ENCODE measurements at regions not wholly inside any gene's neighbourhood (a gene's known extent, or its start where the extent isn't known, plus 50 kb on each side); places are given as distances from the start of the nearest gene placed in this dataset.

DNA sequence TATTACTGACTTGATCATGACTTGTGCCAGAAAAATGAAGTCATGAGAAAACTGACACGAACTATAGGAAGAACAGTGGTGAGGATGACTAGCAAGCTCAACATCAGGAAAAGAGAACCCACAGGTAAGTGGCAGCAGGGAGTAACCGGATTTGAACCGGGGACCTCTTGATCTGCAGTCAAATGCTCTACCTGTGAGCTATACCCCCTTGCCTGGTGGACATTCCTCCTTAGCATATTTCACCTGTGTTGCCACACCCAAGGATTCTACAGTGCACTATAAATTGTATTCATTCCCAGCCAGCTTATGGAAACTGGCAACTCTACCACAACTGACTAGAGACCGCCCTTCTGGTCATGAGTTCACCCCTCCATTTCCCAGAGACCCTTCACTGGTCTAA is 97.5 kb upstream of the ZNF746 start:
- no peak for DNase-seq
- H3K27ac Mint-ChIP-seq, result no peak overlapping the region
- no peaks in the 10 kb centered on the region for H3K9me3 Mint-ChIP-seq
- H3K4me3 Mint-ChIP-seq, result no peak overlapping the region
- H3K4me1 Mint-ChIP-seq, result peaks cover 15% of the 10 kb centered on the region
- H3K27me3 Mint-ChIP-seq, result no peaks in the 10 kb centered on the region
- ChIA-PET POLR2A (no interaction called here), CTCF (no interaction called here)
- no peak for TF ChIP-seq CTCF (IDR thresholded peaks at IDR 0.05)
- peaks cover 67% of the 10 kb centered on the region for H3K36me3 Mint-ChIP-seq (ENCODE audit: low read depth)
- intact Hi-C loops (cut with micrococcal nuclease), result loop anchor here (5.0 kb wide), 1 partner anchor 98 kb away; the partner anchor contains the start of gene ZNF746
- no peak for ATAC-seq (ENCODE audit: low read depth)

DNA sequence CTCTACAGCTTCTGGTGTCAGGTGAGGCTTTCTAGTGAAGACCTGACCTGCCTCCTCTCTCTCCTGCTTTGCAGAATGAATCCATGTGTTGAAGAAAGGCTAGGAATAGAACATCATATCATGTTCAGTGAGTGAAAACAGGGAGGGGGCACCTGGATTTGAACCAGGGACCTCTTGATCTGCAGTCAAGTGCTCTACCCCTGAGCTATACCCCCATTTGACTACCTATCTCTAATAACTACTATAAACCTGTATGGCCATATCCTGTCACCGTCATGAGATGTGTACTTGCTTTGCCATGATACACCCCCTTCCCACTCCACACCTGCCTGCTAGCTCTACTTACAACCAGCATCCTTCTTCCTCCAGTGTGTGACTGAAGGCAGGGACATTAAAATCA is 91.3 kb upstream of the ZNF746 start:
- intact Hi-C loops (cut with micrococcal nuclease), result no loop called here
- no peak overlapping the region for H3K4me3 Mint-ChIP-seq
- ChIA-PET POLR2A (interaction anchor here (0.7 kb wide), 1 partner anchor 1104 kb away, joined by 3 read pairs; no protein-coding TSS in a partner anchor), CTCF (no interaction called here)
- no peak overlapping the region for H3K27ac Mint-ChIP-seq
- ATAC-seq (ENCODE audit: low read depth), result no peak
- H3K36me3 Mint-ChIP-seq (ENCODE audit: low read depth), result peaks cover 81% of the 10 kb centered on the region
- no peaks in the 10 kb centered on the region for H3K4me1 Mint-ChIP-seq
- no peak for TF ChIP-seq CTCF (IDR thresholded peaks at IDR 0.05)
- no peak for DNase-seq
- no peaks in the 10 kb centered on the region for H3K27me3 Mint-ChIP-seq
- H3K9me3 Mint-ChIP-seq, result peaks cover under 1% of the 10 kb centered on the region

DNA sequence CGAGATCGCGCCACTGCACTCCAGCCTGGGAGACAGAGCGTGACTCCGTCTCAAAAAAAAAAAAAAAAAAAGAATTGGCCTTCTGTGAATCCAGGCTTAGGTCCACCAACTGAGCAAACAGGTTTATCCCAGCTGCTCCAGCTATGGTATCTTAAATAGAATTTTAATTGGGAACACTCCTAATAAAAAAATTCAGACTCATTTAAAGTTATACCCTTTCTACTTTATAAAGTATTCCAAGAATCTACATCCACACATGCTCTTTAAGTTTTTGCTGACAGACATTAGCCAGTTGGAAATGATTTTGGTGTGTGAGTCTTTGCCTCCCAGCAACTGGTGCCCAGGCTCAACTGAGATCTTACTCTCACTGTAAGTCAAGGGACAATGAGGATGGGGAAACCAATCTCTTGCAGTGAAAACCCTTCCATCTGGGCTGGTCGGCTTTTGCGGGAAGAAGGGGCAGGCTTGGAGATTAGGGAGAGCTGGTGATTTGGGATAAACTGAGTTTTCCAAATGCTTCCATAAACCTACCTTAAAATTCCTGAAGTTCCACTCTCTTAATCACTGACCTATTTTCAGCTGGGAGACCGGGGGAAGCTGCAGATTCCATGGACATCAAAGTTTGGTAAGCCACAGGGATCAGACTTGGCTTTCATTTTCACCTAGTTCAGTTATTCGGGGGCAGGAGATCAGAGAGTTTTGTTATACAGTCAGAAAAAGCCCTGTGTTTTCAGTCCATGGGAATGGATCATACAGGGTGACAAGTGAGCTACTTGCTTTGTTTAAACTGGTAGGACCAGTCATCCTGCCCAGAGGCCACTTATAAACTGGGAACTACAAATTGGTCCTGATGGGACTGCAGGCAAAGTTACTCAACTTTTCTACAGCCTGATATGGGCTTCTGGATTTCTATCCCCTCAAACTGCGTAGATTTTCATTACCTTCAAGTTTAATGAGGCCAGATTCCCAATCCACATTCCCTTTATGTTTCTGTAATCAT is 89.3 kb upstream of the ZNF746 start:
- Mint-ChIP-seq H3K4me3 (no peak overlapping the region), H3K27ac (no peak overlapping the region), H3K4me1 (peaks cover 9% of the 10 kb centered on the region), H3K9me3 (peaks cover 2% of the 10 kb centered on the region), H3K36me3 (ENCODE audit: low read depth) (peaks cover 83% of the 10 kb centered on the region), H3K27me3 (no peaks in the 10 kb centered on the region)
- POLR2A ChIA-PET, result no interaction called here
- CTCF ChIA-PET, result no interaction called here
- DNase-seq, result no peak
- intact Hi-C loops (cut with micrococcal nuclease), result no loop called here
- no peak for ATAC-seq (ENCODE audit: low read depth)
- no peak for TF ChIP-seq CTCF (IDR thresholded peaks at IDR 0.05)

- H3K36me3 Mint-ChIP-seq (ENCODE audit: low read depth), result peaks cover 81% of the 10 kb centered on the region
- ChIA-PET POLR2A (no interaction called here), CTCF (no interaction called here)
- H3K27ac Mint-ChIP-seq, result no peak overlapping the region
- H3K4me1 Mint-ChIP-seq, result peaks cover 9% of the 10 kb centered on the region
- intact Hi-C loops (cut with micrococcal nuclease), result no loop called here
- DNase-seq, result no peak
- H3K4me3 Mint-ChIP-seq, result no peak overlapping the region
- no peaks in the 10 kb centered on the region for H3K27me3 Mint-ChIP-seq
- ATAC-seq (ENCODE audit: low read depth), result no peak
- no peak for TF ChIP-seq CTCF (IDR thresholded peaks at IDR 0.05)
- H3K9me3 Mint-ChIP-seq, result peaks cover 4% of the 10 kb centered on the region
Measured at GRCh38 chr7:149584530-149584929, 86.9 kb upstream of the ZNF746 start.

GRCh38 chr7:149584009-149584408 is 86.4 kb upstream of the ZNF746 start:
- Mint-ChIP-seq H3K4me3 (no peak overlapping the region), H3K4me1 (peaks cover 9% of the 10 kb centered on the region), H3K27ac (no peak overlapping the region), H3K36me3 (ENCODE audit: low read depth) (peaks cover 76% of the 10 kb centered on the region), H3K27me3 (no peaks in the 10 kb centered on the region), H3K9me3 (peaks cover 4% of the 10 kb centered on the region)
- DNase-seq (no peak), ATAC-seq (ENCODE audit: low read depth) (no peak)
- no peak for TF ChIP-seq CTCF (IDR thresholded peaks at IDR 0.05)
- ChIA-PET CTCF (no interaction called here), POLR2A (no interaction called here)
- intact Hi-C loops (cut with micrococcal nuclease), result no loop called here
